ENCODE measurements at regions not wholly inside any gene's neighbourhood (a gene's known extent, or its start where the extent isn't known, plus 50 kb on each side); places are given as distances from the start of the nearest gene placed in this dataset.

- TF ChIP-seq CTCF (IDR thresholded peaks at IDR 0.05; ENCODE audit: low read length) (no peak), EZH2 (optimal IDR thresholded peaks at IDR 0.05; ENCODE audit: low read depth, low read length) (no peak), EZH2phosphoT487 (IDR thresholded peaks at IDR 0.05; ENCODE audit: low read length) (no peak)
Measured at GRCh38 chr15:96142498-96142897, 188.0 kb upstream of the NR2F2 start.

Measured in MM.1S (cell line).